ENCODE measurements at regions not wholly inside any gene's neighbourhood (a gene's known extent, or its start where the extent isn't known, plus 50 kb on each side); places are given as distances from the start of the nearest gene placed in this dataset.

- H3K9me3 Mint-ChIP-seq (ENCODE audit: unreplicated experiment): no peaks in the 10 kb centered on the region
- POLR2A ChIA-PET: no interaction called here
- peaks cover 15% of the 10 kb centered on the region for H3K4me1 Mint-ChIP-seq (ENCODE audit: insufficient read depth, unreplicated experiment)
These were observed 498.6 kb upstream of the ZNF385D start for GRCh38 chr3:22249658-22250057.

DNA sequence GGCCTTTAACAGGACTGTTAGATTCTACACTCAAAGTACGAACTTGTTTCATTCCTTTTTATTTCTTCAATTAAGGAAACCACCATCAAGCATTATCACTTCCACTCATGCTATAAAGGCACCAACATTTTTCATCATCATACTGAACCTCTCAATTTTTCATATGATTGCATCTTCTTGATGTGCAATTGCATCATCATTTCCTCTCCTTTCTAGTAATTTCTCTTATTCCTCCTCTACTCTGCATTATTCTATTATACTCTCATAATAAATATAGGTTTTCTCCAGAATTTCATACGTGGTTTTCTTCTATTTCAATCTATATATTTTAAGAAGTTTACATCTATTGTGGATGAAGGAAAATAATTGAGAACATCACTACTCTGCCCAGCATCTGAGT is 506.2 kb upstream of the ZNF385D start:
- H3K36me3 Mint-ChIP-seq (ENCODE audit: insufficient read depth, unreplicated experiment): no peaks in the 10 kb centered on the region
- CTCF ChIA-PET: no interaction called here
- no peaks in the 10 kb centered on the region for H3K4me1 Mint-ChIP-seq (ENCODE audit: insufficient read depth, unreplicated experiment)
- H3K27me3 Mint-ChIP-seq (ENCODE audit: insufficient read depth, unreplicated experiment): no peaks in the 10 kb centered on the region
- intact Hi-C loops (cut with micrococcal nuclease): no loop called here
- no peak for DNase-seq (ENCODE audit: unreplicated experiment)
- TF ChIP-seq CTCF (IDR thresholded peaks at IDR 0.05; ENCODE audit: unreplicated experiment): no peak
- no peak overlapping the region for H3K4me3 Mint-ChIP-seq (ENCODE audit: unreplicated experiment)
- BruUV-seq (replicated peaks): no TSS peak
- no peaks in the 10 kb centered on the region for H3K9me3 Mint-ChIP-seq (ENCODE audit: unreplicated experiment)
- POLR2A ChIA-PET: no interaction called here
- peak overlapping the region; percentile 9 for H3K27ac Mint-ChIP-seq (ENCODE audit: low read depth, unreplicated experiment)

More at GRCh38 chr3:22249658-22250057, 498.6 kb upstream of the ZNF385D start:
- intact Hi-C loops (cut with micrococcal nuclease): no loop called here
- H3K36me3 Mint-ChIP-seq (ENCODE audit: insufficient read depth, unreplicated experiment): no peaks in the 10 kb centered on the region
- no peak for TF ChIP-seq CTCF (IDR thresholded peaks at IDR 0.05; ENCODE audit: unreplicated experiment)
- no TSS peak for BruUV-seq (replicated peaks)
- H3K27ac Mint-ChIP-seq (ENCODE audit: low read depth, unreplicated experiment): no peak overlapping the region
- H3K27me3 Mint-ChIP-seq (ENCODE audit: insufficient read depth, unreplicated experiment): no peaks in the 10 kb centered on the region
- CTCF ChIA-PET: no interaction called here
- no peak for DNase-seq (ENCODE audit: unreplicated experiment)
- H3K4me3 Mint-ChIP-seq (ENCODE audit: unreplicated experiment): no peak overlapping the region

GRCh38 chr3:22262386-22262785 is 511.4 kb upstream of the ZNF385D start:
- H3K36me3 Mint-ChIP-seq (ENCODE audit: insufficient read depth, unreplicated experiment): no peaks in the 10 kb centered on the region
- BruUV-seq (replicated peaks): no TSS peak
- H3K4me1 Mint-ChIP-seq (ENCODE audit: insufficient read depth, unreplicated experiment): peaks cover 8% of the 10 kb centered on the region
- no peaks in the 10 kb centered on the region for H3K9me3 Mint-ChIP-seq (ENCODE audit: unreplicated experiment)
- TF ChIP-seq CTCF (IDR thresholded peaks at IDR 0.05; ENCODE audit: unreplicated experiment): no peak
- intact Hi-C loops (cut with micrococcal nuclease): no loop called here
- ChIA-PET CTCF (no interaction called here), POLR2A (interaction anchor here (0.5 kb wide), 1 partner anchor 25 kb away, joined by 3 read pairs; no protein-coding TSS in a partner anchor)
- no peak for DNase-seq (ENCODE audit: unreplicated experiment)
- H3K27me3 Mint-ChIP-seq (ENCODE audit: insufficient read depth, unreplicated experiment): no peaks in the 10 kb centered on the region
- peak overlapping the region; percentile 17 for H3K4me3 Mint-ChIP-seq (ENCODE audit: unreplicated experiment)
- peak overlapping the region; percentile 21 for H3K27ac Mint-ChIP-seq (ENCODE audit: low read depth, unreplicated experiment)

GRCh38 chr3:22263042-22263441 is 512.0 kb upstream of the ZNF385D start:
- peak; percentile 89 for DNase-seq (ENCODE audit: unreplicated experiment)
- Mint-ChIP-seq H3K27me3 (ENCODE audit: insufficient read depth, unreplicated experiment) (no peaks in the 10 kb centered on the region), H3K27ac (ENCODE audit: low read depth, unreplicated experiment) (peak overlapping the region; percentile 21), H3K36me3 (ENCODE audit: insufficient read depth, unreplicated experiment) (no peaks in the 10 kb centered on the region), H3K4me1 (ENCODE audit: insufficient read depth, unreplicated experiment) (peaks cover 8% of the 10 kb centered on the region), H3K4me3 (ENCODE audit: unreplicated experiment) (peak overlapping the region; percentile 17), H3K9me3 (ENCODE audit: unreplicated experiment) (no peaks in the 10 kb centered on the region)
- intact Hi-C loops (cut with micrococcal nuclease): no loop called here
- ChIA-PET POLR2A (interaction anchor here (0.5 kb wide), 1 partner anchor 25 kb away, joined by 3 read pairs; no protein-coding TSS in a partner anchor), CTCF (no interaction called here)
- BruUV-seq (replicated peaks): no TSS peak
- TF ChIP-seq CTCF (IDR thresholded peaks at IDR 0.05; ENCODE audit: unreplicated experiment): no peak

Measured in MCF 10A (cell line).